Stimulated activated memory B cell treated with anti-CD40 and anti-IgM and Interleukin-4, amounts not matched to agents 10 μg/mL and 1 μg/mL and 100 μg/mL, for 72 hours (primary cell): ENCODE measurements at regions not wholly inside any gene's neighbourhood (a gene's known extent, or its start where the extent isn't known, plus 50 kb on each side); places are given as distances from the start of the nearest gene placed in this dataset.
"Not testable (repeated sequence)": the region's sequence is repeated elsewhere in the genome, so short reads cannot be mapped to it uniquely, and the experiment has no call there.

Source experiments
- ATAC-seq: fragments of 150-1000 bp; cut with Tn5 transposase; 2 replicates; pipeline ENCODE4 v1.10.0; 2021
- H3K27ac Mint-ChIP-seq: one replicate; pipeline ENCODE4 v1.8.0; 2022; ENCODE audit warnings: mild to moderate bottlenecking, mixed read lengths
- H3K27me3 Mint-ChIP-seq: one replicate; pipeline ENCODE4 v1.8.0; 2022; ENCODE audit warnings: mixed read lengths
- H3K36me3 Mint-ChIP-seq: one replicate; pipeline ENCODE4 v1.8.0; 2022; ENCODE audit warnings: mixed read lengths
- H3K4me1 Mint-ChIP-seq: one replicate; pipeline ENCODE4 v1.8.0; 2022; ENCODE audit warnings: mixed read lengths
- H3K4me3 Mint-ChIP-seq: one replicate; pipeline ENCODE4 v1.8.0; 2022; ENCODE audit warnings: mild to moderate bottlenecking, moderate library complexity, mixed read lengths
- H3K9me3 Mint-ChIP-seq: one replicate; pipeline ENCODE4 v1.8.0; 2022; ENCODE audit warnings: mixed read lengths

DNA sequence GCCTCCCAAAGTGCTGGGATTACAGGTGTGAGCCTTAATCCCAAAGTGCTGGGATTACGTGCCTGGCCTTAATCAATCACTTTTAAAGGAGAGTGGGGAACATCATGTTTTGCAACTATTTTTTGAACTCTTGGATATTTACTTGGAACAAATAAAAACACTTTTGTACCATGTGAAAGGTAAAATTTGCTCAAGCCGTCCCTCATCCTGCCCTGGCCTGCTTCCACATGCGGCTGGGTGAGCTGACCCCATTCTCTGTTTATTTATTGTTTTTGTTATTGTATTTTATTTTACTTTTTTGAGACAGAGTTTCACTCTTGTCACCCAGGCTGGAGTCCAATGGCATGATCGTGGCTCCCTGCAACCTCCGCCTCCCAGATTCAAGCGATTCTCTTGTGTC, 208.0 kb downstream of the NPIPA7 start:
- H3K27me3 Mint-ChIP-seq, H3K27ac Mint-ChIP-seq, ATAC-seq, H3K9me3 Mint-ChIP-seq, H3K4me3 Mint-ChIP-seq, H3K4me1 Mint-ChIP-seq, H3K36me3 Mint-ChIP-seq: not testable (repeated sequence)

DNA sequence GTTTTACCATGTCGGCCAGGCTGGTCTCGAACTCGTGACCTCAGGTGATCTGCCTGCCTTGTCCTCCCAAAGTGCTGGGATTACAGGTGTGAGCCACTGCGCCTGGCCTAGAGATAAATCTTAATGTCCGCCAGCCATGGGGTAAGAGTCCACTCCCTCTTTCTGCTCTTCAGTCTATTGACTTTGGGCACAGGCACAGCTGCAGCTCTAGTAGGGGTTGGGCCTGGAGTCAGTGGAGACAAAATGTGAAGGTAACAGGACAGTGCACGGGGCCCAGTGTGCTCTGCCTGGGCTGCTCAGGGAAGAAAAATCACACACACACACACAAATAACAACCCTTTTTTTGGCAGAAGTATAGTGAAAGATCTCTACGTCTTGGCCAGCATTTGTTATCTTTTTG, 209.5 kb downstream of the NPIPA7 start:
- H3K9me3 Mint-ChIP-seq, ATAC-seq, H3K4me1 Mint-ChIP-seq, H3K27ac Mint-ChIP-seq, H3K4me3 Mint-ChIP-seq, H3K36me3 Mint-ChIP-seq: not testable (repeated sequence)
- H3K27me3 Mint-ChIP-seq, result peaks cover 12% of the 10 kb centered on the region

DNA sequence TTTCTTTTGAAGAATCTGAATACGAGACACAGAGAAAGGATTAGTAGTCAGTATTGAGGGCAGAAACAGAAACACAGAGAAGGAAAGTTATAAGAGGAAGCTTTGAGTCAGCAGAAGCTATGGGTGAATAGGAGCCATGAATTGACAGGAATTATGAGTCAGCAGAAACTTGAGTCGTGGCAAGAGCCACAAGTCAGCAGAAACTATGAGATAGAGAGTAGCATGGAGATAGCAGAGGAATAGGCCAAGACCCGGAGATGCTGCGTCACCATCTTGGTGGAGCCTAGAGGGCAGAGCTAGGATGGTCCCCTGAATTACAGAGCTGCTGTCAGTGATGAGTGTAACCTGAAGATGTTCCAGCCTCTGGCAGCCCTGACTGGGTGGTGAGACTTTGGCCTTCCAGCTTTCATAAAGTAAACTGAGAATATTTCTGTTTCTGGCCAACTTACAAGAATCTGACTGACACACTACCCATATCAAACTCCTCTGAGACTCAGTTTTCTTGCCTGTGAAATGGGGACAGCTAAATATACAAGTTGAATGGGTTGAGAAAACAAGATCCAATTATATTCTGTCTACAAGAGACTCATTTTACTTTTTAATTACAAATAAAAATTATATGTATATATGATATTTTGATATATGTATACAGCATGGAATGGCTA, 211.8 kb downstream of the NPIPA7 start:
- H3K9me3 Mint-ChIP-seq, H3K36me3 Mint-ChIP-seq, H3K4me1 Mint-ChIP-seq, ATAC-seq, H3K4me3 Mint-ChIP-seq, H3K27ac Mint-ChIP-seq: not testable (repeated sequence)
- H3K27me3 Mint-ChIP-seq, result peaks cover 13% of the 10 kb centered on the region

DNA sequence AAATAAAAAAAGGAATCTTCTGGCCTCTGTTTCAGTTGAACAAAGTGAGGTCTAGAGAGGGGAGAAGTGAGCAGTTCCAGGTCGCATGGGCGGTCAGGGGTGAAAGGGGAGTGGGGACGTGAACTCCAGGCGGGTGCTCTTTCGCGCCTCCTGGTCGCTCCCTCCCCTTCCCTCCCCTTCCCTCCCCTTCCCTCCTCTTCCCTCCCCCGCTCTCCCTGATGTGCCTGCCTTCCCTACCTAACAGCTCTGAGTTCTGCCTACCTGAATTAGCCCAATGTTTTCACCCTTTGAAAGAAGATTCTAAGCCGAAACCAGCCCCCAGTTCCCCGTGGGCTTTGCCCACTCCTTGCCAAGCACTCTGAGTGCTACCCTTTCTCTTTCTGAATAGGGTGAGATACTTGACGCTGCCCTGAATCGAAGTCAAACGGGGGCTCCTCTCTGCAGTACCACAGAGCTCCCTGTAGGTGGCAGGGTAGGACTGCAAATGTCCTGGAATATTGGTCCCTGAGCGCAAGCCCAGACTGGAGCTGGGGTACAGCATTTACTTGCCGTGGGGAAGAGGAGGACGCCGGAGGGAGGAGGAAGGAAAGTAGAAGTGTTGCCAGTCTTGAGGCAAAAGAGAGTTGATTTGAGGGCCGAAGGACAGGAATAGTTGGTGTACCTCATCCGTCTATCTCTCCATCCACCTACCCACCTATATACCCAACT, 214.4 kb downstream of the NPIPA7 start:
- not testable (repeated sequence) for H3K9me3 Mint-ChIP-seq, H3K36me3 Mint-ChIP-seq, H3K4me1 Mint-ChIP-seq, H3K27ac Mint-ChIP-seq, H3K4me3 Mint-ChIP-seq
- ATAC-seq, result peak; percentile 72
- peaks cover 13% of the 10 kb centered on the region for H3K27me3 Mint-ChIP-seq

DNA sequence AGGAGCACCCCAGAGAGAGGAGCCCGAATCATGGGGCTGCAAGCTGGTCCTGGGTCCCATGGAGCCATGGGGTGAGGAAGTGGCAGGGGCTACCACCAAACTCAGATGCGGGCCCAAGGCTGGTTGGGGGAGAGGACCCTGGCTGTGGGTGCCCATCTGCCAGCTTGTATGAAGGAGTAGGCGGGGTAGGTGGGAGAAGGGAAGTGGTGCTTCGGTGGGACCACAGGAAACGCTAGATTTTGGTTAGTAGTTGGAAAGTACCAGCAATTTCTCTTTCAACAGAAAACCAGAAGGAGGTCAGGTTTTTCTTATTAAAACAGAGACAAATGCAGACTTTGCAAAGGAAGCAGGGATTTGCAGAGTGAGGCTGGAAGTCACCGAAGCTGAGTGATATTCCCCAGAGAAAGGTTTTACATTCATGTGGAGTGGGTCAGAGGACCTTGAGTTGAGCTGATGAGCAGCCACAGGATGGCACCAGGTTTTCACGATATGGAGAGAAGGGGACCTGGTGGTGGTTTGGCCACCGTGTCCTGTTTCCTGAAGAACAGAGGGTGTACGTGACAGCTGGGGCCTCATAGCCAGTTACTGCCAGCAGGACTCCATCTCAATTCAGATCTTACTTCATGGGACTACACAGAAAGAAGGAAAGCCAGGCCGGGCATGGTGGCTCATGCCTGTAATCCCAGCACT, 216.2 kb downstream of the NPIPA7 start:
- not testable (repeated sequence) for H3K27ac Mint-ChIP-seq, H3K36me3 Mint-ChIP-seq, H3K4me3 Mint-ChIP-seq, H3K4me1 Mint-ChIP-seq, H3K9me3 Mint-ChIP-seq
- peak; percentile 82 for ATAC-seq
- peaks cover 13% of the 10 kb centered on the region for H3K27me3 Mint-ChIP-seq

GRCh38 chr16:16601239-16601638, 222.3 kb downstream of the NPIPA7 start:
- H3K4me1 Mint-ChIP-seq, ATAC-seq, H3K36me3 Mint-ChIP-seq, H3K9me3 Mint-ChIP-seq, H3K27me3 Mint-ChIP-seq, H3K4me3 Mint-ChIP-seq, H3K27ac Mint-ChIP-seq: not testable (repeated sequence)

DNA sequence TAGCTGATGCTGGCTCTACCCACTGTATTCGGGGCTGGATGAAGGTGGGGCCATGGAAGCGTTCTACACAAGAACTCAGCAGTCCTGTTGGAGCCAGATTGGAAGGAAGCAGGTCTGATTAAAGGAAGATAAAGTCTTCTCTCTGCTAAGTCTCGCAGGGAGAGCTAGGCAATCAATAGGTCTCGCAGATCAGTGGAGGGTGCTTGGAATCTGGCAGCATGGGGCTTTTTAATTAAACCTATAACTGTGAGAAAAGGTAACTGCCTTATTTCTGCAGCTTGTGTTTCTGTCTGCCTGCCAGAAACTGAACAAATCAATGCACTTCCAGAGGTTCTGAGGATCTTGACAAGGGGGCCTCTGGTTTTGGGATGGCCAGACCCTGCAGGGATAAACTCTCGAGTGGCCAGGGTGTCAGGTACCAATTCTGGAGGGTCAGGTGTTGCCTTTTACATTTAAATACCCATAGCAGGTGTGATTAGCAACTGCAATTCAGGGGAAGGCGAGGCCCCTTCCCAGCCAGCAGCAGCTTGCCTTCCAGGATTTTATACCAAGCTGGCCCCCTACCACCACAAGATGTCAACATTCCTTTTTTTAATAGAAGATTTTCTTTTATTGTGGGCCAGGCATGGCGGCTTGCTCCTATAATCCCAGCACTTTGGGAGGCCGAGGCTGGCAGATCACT, 228.6 kb downstream of the NPIPA7 start:
- not testable (repeated sequence) for ATAC-seq, H3K4me1 Mint-ChIP-seq, H3K27ac Mint-ChIP-seq, H3K4me3 Mint-ChIP-seq, H3K9me3 Mint-ChIP-seq, H3K27me3 Mint-ChIP-seq, H3K36me3 Mint-ChIP-seq

- not testable (repeated sequence) for H3K9me3 Mint-ChIP-seq, H3K27ac Mint-ChIP-seq, H3K36me3 Mint-ChIP-seq, H3K4me1 Mint-ChIP-seq, H3K27me3 Mint-ChIP-seq, H3K4me3 Mint-ChIP-seq, ATAC-seq
Measured at GRCh38 chr16:16609627-16610026, 230.7 kb downstream of the NPIPA7 start.

- not testable (repeated sequence) for H3K9me3 Mint-ChIP-seq
Measured at GRCh38 chr16:16610389-16610967, 231.5 kb downstream of the NPIPA7 start.

GRCh38 chr16:16613212-16613611, 234.3 kb downstream of the NPIPA7 start:
- ATAC-seq, H3K27ac Mint-ChIP-seq, H3K4me1 Mint-ChIP-seq, H3K9me3 Mint-ChIP-seq, H3K36me3 Mint-ChIP-seq, H3K4me3 Mint-ChIP-seq, H3K27me3 Mint-ChIP-seq: not testable (repeated sequence)

More at GRCh38 chr16:16610389-16610967, 231.5 kb downstream of the NPIPA7 start:
- H3K4me1 Mint-ChIP-seq, H3K36me3 Mint-ChIP-seq, H3K27ac Mint-ChIP-seq, H3K27me3 Mint-ChIP-seq, ATAC-seq, H3K4me3 Mint-ChIP-seq: not testable (repeated sequence)

DNA sequence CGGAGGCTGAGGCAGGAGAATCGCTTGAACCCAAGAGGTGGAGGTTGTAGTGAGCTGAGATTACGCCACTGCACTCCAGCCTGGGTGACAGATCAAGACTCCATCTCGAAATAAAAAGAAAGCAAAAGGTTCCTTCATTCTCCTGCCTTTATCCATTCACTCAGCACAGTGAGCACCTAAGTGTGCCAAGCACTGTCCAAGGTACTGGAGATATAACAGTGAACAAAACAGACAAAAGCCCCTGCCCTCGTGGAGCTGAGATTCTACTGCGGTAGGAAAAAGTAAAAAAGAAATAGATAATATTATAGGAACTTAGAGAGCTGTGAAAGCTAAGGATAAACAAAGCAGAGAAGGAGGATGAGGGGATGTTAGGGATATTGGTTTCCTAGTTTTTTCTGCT, 235.5 kb downstream of the NPIPA7 start:
- not testable (repeated sequence) for H3K27ac Mint-ChIP-seq, H3K9me3 Mint-ChIP-seq, H3K4me1 Mint-ChIP-seq, H3K4me3 Mint-ChIP-seq, H3K36me3 Mint-ChIP-seq, H3K27me3 Mint-ChIP-seq, ATAC-seq

DNA sequence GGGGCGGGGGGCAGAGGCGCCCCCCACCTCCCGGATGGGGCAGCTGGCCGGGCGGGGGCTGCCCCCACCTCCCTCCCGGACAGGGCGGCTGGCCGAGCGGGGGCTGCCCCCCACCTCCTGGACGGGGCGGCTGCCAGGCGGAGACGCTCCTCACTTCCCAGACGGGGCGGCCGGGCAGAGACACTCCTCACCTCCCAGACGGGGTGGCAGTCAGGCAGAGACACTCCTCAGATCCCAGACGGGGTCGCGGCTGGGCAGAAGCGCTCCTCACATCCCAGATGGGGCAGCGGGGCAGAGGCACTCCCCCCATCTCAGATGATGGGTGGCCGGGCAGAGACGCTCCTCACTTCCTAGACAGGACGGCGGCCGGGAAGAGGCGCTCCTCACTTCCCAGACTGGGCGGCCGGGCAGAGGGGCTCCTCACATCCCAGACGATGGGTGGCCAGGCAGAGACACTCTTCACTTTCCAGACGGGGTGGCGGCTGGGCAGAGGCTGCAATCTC, 240.1 kb downstream of the NPIPA7 start:
- H3K4me1 Mint-ChIP-seq, ATAC-seq, H3K4me3 Mint-ChIP-seq, H3K27me3 Mint-ChIP-seq, H3K27ac Mint-ChIP-seq, H3K36me3 Mint-ChIP-seq, H3K9me3 Mint-ChIP-seq: not testable (repeated sequence)

- not testable (repeated sequence) for H3K4me1 Mint-ChIP-seq, H3K27ac Mint-ChIP-seq, ATAC-seq, H3K9me3 Mint-ChIP-seq, H3K4me3 Mint-ChIP-seq, H3K36me3 Mint-ChIP-seq, H3K27me3 Mint-ChIP-seq
Measured at GRCh38 chr16:16624367-16624766, 245.4 kb downstream of the NPIPA7 start.

GRCh38 chr16:16625140-16625539, 246.2 kb downstream of the NPIPA7 start:
- H3K9me3 Mint-ChIP-seq, H3K4me3 Mint-ChIP-seq, H3K4me1 Mint-ChIP-seq, H3K27ac Mint-ChIP-seq, ATAC-seq, H3K36me3 Mint-ChIP-seq, H3K27me3 Mint-ChIP-seq: not testable (repeated sequence)

- H3K9me3 Mint-ChIP-seq, H3K4me3 Mint-ChIP-seq, H3K27ac Mint-ChIP-seq, H3K4me1 Mint-ChIP-seq, H3K36me3 Mint-ChIP-seq, ATAC-seq: not testable (repeated sequence)
- peaks cover 16% of the 10 kb centered on the region for H3K27me3 Mint-ChIP-seq
Measured at GRCh38 chr16:16627865-16628264, 248.9 kb downstream of the NPIPA7 start.
